SIG-M5 treated with dmso at 0.1 percent for 504 hours (cell line): ENCODE measurements at regions not wholly inside any gene's neighbourhood (a gene's known extent, or its start where the extent isn't known, plus 50 kb on each side); places are given as distances from the start of the nearest gene placed in this dataset.
"Not testable (repeated sequence)": the region's sequence is repeated elsewhere in the genome, so short reads cannot be mapped to it uniquely, and the experiment has no call there.

ENCODE experiments used
- DNase-seq: peaks from one replicate; lab custom pipeline; 2025; ENCODE audit not compliant: unreplicated experiment; lab: John Stamatoyannopoulos, UW

DNA sequence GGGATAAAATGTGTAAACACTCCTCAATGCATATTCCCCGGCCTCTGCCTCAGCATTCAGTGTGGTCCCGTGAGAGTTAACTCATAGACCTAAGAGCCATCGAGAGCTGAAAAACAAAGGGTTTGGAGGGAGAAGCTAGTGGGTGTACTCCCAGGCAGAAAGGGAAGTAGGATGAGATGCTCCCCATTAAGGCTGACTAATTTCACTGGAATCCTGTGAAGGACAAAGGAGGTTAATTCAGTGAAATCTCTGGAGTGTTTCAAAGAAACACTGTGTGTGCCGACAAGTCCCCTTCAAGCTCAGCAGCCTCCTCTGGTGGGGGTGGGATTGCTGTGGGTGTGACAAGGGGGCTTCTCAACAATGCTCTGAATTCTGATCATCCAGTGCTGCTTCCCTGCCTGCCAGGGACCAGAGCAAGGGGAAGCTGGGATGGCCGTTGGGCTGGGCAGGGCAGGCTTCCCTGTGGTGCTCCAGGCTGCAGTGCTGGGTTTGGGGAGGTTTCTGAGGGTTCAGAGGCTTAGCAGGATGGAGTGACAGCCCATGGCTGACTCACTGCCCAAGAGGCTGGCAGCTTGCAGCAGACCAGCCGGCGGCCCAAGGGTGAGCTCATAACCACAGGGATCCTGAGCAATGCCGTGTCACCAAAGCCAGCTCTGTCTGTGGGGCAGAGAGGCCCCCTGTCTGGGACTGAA is 61.4 kb upstream of the BMAL1 start:
- DNase-seq, result peak; percentile 10

DNA sequence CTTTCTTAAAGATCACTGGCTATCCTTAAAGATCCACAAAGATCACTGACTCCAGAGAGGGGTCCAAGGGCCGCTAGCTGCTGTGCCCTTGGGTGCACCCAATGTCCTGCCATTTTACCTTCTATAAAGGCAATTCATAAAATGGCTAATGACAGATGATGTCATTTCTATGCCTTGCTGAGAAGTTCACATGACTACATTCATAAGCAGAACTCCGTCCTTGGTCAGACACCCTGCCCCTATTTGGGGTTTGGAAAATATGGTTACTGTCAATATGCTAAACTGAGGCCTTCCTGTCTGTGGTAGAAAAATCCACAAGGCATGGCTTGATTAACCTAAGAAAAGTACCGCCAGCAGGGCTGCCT is 60.9 kb upstream of the BMAL1 start:
- no peak for DNase-seq

DNA sequence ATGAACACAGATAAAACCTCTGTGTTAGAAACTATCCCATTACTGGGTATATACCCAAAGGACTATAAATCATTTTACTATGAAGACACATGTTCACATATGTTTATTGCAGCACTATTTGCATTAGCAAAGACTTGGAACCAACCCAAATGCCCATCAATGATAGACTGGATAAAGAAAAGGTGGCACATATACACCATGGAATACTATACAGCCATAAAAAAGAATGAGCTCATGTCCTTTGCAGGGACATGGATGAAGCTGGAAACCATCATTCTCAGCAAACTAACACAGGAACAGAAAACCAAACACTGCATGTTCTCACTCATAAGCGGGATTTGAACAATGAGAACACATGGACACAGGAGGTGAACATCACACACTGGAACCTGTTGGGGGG is 58.9 kb upstream of the BMAL1 start:
- DNase-seq, result not testable (repeated sequence)

DNA sequence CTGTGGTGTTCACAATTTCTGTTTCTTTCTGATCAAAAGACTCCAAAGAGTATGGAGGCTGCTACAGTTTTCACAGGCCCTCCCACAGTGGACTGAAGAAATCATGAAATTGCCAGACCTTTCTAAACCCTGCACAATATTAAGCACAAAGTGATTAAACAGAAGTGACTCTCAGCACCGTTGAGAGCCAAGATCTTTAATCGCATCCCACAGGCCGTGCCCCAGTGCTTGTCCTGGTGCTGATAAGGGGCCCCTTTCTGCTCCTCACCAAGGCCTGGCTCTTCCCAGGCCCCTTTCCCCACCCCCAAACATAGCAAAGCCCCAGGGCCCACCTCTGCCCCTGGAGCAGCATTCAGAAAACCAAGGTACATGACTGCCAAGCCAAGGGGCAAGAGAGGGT is 57.4 kb upstream of the BMAL1 start:
- DNase-seq, result no peak

DNA sequence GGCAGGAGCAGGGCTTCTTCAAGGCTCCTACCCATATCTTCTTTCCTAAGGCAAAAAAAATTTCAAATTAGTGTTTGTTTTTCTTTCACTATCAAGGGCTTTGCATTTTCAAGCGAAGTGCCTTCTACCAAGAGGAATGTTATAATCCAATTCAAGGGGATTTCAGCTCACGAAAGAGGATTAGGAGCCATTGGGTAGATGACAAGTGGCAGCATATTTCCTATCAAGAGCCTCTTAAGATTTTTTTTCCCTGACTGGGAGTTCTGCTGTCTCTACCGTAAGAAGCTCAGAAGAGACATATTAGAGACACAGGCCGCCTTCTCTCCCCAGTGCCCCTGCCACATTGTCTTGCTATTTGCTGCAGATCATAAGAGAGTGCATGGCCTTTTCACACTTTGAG is 55.9 kb upstream of the BMAL1 start:
- DNase-seq, result no peak

DNA sequence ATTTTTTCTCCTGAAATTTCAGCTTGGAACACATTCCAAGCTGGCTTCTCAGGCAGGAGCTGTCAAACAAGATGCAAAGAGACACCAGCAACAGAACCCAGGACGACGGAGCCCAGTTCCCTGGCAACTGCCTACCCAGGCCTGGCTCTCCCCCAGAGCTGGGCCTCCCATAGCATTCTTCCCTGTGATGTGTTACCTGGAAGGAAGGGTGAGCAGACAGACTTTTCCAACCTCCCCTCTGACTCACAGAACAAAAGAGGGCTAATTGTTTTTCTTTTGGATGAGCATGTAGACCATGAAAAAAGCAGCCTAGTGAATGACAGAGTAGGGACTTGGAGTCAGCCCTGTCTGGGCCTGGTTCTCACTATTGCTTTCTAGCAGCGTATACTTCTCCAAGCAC is 55.3 kb upstream of the BMAL1 start:
- DNase-seq, result no peak

DNA sequence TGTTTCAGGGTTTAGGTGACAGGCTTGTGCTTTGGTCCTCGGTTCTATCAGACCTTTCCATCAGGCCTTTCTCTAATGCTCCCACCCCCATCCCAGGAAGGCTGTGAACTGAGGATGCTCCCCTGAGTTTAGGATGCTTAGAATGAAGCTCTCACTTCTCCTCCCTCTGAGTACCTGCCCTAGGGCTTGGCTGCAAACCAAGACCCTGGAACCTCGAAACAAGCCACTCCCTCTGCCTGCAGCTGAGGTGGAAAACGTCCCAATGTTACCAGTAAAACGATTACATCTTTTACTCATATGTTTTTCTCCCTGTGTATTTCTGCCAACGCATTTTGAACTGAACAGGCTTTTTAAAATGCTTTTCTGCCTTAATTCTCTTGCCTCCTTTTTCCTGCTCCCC is 54.5 kb upstream of the BMAL1 start:
- no peak for DNase-seq

DNA sequence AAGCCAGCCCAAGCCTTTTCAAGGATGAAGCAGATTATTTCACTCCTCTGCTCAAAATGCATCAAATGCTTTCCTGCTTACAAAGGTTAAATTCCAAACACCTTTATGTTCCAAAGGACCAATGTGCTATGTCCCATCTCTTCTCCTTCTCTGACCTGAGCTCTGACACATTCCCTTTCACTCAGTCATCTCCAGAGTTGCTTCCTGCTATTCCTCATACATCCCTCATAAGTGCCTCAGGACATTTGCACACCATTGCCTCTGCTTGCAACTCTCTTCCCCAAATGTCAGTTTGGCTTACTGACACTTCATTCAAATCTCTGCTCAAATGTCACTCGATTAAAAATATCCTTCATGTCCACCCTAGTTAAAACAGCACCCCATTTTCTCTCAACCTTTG is 53.3 kb upstream of the BMAL1 start:
- DNase-seq, result no peak

DNA sequence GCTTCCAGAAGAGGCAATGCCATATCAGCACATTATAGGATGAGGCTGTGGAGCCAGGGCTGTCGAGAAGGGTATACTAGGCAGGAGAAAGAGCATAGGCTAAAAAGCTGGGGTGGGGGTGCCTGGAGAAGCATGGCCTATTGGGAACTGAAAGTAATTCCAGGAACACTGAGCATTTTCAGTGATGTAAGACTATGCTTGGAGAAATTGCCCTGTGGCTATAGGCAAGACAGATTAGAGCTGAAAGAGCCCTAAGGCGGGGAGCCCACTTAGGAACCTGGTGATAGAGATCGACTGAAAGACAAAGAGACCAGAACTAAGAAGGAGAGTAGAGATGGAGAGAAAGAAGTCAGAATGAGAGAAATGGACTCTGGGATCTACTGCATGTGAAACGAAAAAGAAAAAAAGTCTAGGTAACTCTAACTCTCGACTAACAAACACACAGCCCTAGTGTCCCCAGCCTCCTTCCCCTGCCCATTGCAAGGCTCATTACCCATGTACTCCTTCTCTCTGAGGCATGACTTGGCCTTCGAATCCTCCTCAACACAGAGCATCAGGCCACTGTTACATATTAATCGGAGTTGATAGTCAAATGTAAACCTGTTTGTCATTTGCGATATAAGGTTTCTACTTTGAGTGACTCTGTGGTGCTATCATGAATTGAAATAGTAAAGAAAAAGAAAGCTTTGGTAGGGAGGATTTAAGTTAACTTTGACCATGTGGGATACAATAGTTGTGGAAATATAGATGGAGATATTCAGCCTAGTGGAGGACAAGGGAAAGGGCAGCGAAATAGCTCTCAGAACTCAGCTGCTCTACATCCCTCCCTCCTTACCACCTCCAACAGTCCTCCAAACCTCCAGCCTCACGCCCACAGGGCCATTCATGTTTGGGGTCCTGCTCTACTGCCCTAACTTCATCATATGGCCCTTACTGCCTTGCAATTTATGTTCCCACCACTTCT is 52.3 kb upstream of the BMAL1 start:
- no peak for DNase-seq

DNA sequence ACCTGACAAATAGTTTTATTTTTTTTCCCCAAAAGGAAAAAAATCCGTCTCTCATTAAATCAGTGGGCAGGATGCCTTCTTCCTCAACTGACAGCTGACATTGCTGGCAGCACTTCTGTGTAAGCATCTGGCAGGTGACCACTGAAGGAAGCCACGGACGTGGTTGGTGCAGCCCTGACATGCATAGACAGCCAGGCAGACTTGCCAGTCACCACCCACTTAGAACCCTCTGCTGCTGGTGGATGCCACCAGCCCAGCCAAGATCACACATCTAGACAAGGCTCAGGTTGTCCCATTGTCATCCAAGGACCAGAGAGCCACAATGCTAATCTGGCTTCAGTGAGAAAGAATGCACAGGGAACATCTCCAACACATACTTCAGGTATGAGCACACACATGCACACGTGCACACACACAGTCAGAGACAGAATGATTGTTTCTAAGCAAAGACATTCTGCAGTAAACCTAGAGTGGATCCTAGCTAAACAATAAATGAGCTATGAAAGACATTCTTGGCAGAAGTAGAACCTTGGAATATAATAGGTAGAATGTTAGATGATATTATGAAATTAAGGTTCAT is 49.8 kb upstream of the BMAL1 start:
- no peak for DNase-seq
